Kasumi-1 (cell line): ENCODE measurements at regions not wholly inside any gene's neighbourhood (a gene's known extent, or its start where the extent isn't known, plus 50 kb on each side); places are given as distances from the start of the nearest gene placed in this dataset.
"Not testable (repeated sequence)": the region's sequence is repeated elsewhere in the genome, so short reads cannot be mapped to it uniquely, and the experiment has no call there.

Experiments used
- DNase-seq, 2 experiments: peaks; one replicate each; lab custom pipeline; 2025; lab: John Stamatoyannopoulos, UW

DNA sequence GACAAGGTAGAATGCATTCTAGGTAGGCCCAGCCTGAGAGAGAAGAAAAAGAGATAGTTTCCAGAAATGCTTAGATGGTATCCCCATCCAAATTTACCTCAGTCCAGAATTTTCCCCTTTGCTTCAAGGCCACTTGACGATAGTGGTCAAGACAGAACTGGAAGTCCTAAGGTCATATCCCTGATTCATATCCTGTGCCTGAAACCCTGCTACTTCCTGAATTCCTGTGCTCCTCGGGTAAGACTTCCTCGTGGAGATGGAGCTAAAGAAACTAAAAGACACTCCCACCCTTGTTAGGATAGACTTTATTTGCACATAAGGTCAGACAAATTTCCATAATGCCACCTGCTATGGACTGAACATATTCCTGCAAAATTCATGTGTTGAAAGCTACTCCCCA is 175.9 kb downstream of the EVX1 start:
- no peak for DNase-seq

- no peak for DNase-seq
Measured at GRCh38 chr7:27419581-27420177, 177.1 kb downstream of the EVX1 start.

DNA sequence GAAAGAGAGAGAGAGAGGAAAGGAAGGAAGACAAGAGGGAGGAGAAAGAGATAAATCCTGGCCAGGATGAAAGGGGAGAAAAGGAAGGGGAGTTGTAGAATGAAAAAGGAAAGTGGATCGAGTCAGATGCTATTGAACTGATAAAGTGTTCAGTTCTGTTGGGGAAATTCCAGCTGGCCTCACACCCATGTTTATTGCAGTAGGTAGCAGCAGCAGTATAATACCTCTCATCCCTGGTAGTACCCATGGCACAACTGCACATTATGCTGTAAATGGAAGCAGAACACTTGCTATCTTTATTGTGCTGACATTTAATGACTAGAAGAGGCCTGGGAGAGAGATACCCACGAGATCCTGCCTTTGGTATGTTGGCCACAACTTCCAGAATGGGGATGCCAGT is 178.1 kb downstream of the EVX1 start:
- DNase-seq, result no peak

- DNase-seq, result no peak
Measured at GRCh38 chr7:27423290-27423689, 180.7 kb downstream of the EVX1 start.

DNA sequence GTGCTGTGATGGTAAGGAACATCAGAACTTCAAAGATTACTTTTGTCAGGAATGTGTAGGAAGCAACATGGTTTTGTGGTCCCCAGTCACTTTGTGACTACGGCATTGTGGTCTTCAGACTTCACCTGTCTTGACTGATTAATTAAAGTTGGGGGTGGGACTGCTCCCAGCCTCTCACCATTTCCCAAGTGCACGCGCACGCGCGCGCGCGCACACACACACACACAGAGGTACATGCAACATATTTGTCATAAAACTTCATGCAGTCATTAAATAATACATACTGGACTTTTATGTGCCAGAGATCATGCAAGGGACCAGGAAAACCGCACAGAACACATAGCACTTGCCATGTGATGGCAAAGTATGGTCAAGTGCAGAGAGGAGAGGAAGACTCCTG is 181.2 kb downstream of the EVX1 start:
- DNase-seq, result no peak

- DNase-seq, result no peak
Measured at GRCh38 chr7:27424231-27424630, 181.6 kb downstream of the EVX1 start.

- DNase-seq, result peak in 1 of 2 experiments; percentile 11
Measured at GRCh38 chr7:27424749-27425148, 182.1 kb downstream of the EVX1 start.

- no peak for DNase-seq
Measured at GRCh38 chr7:27427416-27427815, 184.8 kb downstream of the EVX1 start.

- no peak for DNase-seq
Measured at GRCh38 chr7:27430105-27430504, 187.5 kb downstream of the EVX1 start.

GRCh38 chr7:27431465-27431864 is 188.9 kb downstream of the EVX1 start:
- no peak for DNase-seq

DNA sequence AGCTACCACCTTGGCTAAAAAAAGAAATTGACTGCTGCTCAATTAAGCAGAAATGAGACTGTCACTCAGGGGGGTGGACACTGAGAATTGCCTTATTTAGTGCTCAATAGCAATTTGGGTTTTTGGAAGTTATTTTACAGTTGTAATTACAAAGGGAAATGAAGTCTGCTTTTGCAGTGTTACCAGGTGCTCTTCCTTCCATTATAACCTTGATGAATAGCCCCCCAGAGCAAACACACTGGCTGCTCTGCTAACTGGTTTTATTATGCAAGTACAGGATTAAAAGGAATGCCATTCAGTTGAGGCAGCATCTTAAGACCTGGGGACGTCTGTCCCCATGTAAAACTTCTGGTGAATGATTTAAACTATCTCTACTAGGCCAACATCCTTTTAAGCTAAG is 191.0 kb downstream of the EVX1 start:
- no peak for DNase-seq

DNA sequence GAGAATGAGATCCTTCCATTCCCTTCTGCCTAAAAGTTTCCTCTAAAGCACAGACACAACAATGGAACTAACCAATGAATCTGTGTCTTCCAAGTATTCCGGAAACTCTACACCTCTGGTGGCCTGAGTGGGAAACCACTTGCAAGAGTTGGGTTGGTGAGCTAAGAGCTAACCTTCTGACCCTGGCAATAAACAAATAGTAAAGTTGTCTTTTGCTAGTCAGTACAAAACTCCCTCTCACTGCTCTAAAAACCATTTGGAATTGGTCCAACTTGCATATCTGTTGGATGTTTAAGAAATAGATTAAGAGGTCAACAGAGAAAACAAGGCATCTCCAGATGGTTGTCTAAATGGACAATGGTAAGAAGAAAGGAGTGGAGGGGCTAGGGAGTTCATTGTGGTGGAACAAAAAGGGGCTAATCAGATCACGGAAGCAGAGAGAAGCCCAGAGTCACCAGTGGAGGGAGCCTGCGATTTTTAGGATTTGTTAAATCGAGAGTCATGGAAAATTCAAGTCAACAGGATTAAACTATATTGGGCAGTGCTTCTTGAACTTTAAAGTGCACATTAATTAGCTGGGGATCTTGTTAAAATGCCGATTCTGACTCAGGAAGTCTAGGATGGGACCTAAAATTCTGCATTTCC is 192.3 kb downstream of the EVX1 start:
- no peak for DNase-seq

- DNase-seq, result no peak
Measured at GRCh38 chr7:27435461-27435860, 192.9 kb downstream of the EVX1 start.

DNA sequence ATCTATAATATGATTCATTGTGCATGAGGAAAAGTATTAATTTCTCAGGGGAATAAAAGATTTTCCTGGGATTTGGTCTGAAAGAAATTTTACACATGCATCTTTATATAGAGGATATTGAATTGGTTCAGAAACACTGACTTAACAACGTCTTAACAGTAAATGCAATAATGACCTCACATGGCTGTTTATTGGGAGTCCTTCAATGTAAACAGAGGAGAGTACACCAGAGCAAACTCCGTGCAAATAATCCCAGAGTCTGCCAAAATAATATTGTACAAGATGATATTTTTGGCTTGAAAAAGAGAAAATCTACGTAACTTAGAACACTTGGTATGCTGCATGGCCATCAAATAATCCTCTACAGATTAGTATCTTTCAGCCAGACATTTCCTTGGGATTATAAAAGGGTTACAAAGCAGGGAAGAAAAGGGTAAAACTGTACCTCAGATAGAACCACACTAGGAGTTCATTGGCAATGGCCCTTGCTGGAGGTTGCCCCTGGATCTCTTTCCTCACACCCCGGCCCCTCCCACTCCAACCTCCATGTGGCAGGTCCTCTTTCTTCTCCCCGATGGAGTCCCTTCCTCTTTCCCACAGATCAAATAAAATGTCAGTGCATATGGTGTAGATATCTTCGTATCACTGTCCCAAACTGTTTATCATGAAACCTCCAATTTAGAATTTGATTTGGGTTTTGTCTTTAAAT is 196.4 kb downstream of the EVX1 start:
- no peak for DNase-seq

GRCh38 chr7:27442455-27442854 is 199.9 kb downstream of the EVX1 start:
- DNase-seq, result no peak

- DNase-seq, result not testable (repeated sequence)
Measured at GRCh38 chr7:27449046-27449445, 206.4 kb downstream of the EVX1 start.

GRCh38 chr7:27453702-27454405 is 208.8 kb downstream of the HIBADH start:
- no peak for DNase-seq

GRCh38 chr7:27457120-27457519 is 205.6 kb downstream of the HIBADH start:
- DNase-seq, result not testable (repeated sequence)

- DNase-seq, result peak; percentile 33 to 54
Measured at GRCh38 chr7:27457603-27458565, 204.8 kb downstream of the HIBADH start.

DNA sequence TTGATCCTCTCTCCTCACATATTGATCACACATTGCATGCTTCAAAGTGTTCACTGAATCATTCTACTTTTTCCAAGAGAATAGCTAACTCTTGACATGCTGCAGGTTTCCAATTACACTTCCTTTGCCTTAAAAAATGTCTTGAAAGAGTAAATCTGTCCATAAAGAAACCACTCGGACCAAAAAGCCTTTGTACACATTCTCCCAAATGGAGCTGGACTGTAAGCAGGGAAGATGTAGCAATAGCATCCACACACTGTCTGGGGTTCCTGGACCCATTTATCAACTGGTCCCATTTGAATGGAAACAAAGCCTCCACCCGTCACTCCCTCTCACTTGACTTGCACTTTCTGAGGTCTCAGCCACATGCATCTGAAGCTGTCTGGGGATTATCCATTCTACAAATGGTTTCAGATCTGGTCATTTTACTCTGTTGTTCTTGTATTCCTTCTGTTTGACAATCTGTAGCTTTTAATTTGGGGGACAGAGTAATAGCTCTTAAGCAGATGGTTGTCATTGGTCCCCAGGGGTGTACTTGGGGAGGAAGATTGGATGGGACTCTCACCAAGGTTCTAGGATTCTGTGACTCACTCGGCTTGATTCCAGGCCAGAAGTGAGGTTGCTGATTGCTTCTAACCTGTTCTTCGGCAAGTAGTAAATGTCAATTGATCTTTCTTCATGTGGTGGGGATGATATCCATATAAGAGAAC is 203.5 kb downstream of the HIBADH start:
- no peak for DNase-seq

DNA sequence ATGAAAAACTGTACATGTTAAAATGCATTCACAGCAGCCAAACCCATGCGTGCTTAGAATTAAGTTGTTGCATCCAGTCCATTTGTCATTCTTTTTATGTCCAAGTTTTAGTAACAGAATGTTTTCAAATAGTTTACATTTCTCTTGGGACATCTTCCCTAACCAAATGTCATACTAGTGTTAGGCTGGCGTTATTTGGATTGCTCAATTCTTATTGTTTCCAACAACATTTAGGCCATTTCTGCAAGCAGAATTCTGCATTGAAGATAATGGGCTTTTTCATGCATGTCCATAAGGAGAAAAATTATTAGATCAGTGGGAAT is 203.0 kb downstream of the HIBADH start:
- no peak for DNase-seq
